AG08395 (cell line): ENCODE measurements at regions not wholly inside any gene's neighbourhood (a gene's known extent, or its start where the extent isn't known, plus 50 kb on each side); places are given as distances from the start of the nearest gene placed in this dataset.

Experiments used
- DNase-seq: peaks from one replicate; pipeline ENCODE4 v3.0.0; 2012; ENCODE audit warnings: mixed read lengths, low spot score

DNA sequence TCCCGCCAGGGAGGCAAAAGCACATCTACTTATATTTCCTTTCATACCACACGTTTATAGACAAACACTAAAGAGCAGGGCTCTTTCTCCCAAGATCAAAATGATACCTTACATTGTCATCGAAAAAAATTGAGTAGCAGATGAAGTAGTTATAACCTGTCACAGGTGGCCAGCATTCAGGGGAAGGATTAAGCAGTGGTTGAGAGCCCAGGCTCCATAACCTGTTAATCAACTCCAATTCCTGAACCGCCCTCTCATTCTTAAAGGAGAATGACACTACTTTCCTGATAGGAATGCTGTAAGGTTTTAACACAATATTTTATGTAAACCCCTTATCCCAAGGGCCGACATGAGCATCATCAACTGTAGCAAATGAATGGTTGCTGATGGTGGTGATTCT lies 268.9 kb upstream of the KCNIP4 start:
- no peak for DNase-seq

DNA sequence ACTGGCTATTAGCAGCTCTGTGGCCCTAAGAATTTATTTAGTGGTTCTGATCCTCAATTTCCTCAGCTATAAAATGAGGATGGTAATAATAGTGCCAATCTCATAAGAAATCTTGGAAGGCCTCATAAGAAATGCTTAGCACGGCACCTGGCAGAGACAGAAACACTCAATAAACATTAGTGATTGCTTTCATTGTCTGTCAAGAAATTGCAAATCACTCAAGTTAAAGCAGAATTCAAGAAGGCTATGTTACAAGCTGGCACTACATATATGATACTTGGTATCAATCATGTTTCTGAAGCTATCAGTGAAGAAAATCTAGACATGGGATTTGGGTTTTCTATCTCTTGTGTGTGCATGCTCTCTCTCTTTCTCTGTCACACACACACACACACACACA lies 267.7 kb upstream of the KCNIP4 start:
- DNase-seq, result no peak

DNA sequence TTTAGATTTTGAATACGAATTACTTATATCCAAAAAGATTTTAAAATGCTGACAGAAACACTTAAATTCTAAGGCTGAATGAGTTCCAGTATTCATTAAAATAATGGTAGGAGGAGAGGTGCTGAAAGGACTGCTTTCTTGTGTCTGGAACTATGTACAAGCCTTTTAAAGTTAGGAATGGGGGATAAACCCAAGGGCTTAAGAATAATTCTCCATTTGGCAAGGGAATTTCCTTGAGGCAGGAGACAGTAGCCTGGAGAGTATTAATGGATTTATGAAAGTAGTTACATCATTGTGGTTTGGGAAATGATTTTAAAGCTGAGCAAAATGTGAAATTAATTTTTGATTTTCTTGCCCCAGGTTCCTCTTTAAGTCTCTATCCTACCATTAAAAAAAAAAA lies 266.5 kb upstream of the KCNIP4 start:
- no peak for DNase-seq

DNA sequence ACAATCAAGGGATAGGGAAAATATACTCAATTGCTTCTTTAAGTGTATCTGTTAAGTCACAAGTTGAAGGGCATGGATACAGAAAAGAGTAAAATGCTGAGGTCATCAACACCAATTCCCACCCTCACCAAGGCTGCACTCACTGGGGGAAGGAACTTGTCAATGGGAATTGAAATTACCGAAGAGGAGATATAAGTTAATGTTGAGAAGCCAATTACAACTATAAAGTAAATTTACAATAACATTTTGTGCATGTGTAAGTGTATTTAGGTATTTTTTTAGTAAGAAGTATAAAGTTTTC lies 255.1 kb upstream of the KCNIP4 start:
- no peak for DNase-seq

DNA sequence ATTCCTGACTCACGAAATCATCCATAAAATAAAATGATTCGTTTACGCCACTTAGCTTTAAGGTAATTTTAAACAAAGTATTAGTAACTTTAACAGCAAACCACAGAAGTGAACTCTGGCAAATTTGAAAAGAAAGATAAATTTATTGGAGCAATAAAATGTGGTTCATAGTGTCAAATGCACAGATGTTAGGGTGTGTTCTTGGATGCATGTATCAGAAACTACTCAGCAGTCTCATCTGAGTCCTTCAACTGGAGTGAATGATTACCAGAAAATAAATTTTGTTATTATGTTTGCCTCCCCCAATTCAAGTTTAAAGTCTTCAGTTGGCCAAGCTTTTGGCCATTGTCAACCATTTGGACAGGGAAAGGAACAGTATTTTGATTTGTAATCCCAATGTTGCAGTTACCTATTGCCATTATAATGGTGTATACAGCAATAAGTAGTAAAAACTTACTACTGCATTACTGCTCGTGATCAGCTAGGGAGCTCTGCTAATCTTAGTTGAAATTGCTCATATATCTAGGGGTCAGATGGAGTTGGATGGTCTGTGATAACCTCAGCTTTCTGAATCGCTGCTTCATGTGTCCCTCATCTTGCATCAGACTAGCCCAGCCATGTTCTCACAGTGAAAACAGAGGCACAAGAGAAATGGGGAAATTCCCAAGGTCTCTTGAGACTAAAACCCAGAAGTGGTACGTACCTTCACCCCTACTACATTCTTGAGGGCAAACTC lies 254.6 kb upstream of the KCNIP4 start:
- no peak for DNase-seq

DNA sequence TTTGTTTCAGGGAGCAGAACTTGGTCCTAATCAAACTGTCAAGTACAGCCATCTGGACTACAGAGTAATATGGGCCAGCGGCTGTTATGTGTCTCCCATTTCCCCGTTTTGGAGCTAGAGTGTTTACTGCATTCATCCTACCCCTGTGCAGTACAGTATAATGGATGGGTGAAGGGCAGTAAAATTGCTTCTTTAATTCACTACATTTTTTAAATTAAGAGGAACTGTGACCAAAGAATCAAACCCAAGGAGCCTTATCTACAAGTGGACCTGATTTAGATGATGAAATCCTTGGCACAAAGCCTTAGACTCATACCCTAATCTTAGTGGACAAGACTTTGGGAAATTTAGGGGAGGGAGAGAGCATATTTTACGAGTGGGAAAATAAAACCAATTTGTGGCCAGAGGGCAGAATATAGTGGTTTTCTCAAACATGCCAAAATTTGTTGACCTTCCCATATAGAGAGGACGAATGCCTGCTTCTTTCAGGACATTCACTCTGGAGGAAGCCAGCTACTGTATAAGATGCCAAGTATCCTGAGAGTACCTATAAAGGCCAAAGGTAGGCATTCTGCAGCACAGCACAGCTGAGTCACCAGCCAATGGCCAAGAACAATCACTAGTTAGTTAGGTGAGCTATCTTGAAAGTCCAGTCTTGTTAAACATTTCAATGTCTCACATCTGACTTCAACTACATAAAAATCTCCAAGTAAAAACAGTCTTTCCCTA lies 253.8 kb upstream of the KCNIP4 start:
- DNase-seq, result no peak

DNA sequence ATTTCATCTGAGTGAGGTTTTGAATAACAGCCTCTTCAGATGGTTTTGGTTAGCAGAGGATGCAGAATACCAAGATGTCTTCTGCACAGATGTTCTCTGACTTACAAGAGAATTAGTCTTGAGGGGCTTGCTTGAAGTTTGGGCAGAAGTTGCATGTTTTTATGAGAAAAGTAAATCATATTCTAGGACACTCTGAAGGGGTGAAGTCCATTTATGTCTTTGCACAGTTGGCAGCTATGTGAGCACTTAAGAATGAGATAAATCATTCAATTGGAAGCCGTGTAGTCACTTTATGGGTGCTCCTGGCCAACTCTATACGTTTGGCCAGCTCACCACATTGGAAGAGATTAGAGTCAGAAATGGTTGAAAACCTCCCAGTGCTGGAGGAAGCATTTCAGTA lies 252.7 kb upstream of the KCNIP4 start:
- DNase-seq, result no peak

DNA sequence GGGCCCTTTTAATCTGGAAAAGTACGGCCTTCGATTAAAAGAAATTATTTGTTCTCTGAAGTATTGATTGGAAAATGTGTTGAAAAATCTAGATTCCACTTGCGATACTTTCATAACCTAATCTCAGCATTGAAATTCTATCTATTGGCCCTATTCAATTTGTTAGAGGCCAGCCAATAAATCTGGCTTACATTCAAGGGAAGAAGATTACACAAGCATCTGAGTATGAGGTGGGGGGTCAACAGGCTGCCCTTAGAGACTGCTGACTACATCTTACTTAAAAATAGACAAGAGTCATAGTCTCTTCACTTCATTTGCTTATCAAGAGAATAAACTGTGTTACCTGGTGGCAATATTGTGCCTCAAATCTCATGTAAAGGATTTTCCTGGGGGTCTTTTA lies 248.0 kb upstream of the KCNIP4 start:
- DNase-seq, result no peak

DNA sequence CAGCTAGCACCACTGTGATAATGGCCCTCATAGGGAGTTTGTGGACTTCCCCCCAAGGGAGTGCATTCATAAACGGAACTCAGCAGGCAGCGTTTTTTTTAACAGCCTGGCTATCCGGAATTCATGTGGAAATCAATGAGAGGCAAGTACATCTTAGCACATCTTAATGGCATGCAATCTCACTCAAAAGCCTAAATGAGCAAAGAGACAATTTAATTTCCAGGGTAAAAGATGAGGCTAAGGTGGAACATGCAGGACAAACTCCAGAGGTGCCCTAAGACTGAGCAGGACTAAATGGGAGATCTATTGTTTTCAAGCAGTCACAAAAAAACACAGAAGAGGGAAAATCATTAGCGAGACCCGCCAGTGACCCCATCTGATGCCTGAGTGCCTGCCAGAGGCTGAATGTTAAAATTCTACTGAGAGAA lies 243.5 kb upstream of the KCNIP4 start:
- DNase-seq, result no peak

DNA sequence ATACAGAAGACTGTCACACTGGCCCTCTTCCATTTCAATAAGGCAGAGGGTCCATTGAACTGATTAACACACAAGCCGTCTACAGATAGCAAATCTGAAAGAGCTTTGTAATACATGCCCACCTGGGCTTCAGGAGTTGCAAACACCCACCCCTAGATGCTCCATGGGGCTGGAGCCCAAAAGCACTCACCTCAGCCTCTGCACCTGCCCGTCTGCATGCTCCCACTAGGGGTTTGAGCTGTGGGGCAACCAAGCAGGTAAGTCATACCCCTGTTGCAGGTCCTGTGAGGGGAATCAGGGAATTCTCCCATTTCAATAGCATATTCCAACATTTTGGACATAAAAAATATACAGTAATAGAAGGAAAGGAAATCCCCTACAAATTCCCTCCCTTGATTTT lies 243.0 kb upstream of the KCNIP4 start:
- no peak for DNase-seq

DNA sequence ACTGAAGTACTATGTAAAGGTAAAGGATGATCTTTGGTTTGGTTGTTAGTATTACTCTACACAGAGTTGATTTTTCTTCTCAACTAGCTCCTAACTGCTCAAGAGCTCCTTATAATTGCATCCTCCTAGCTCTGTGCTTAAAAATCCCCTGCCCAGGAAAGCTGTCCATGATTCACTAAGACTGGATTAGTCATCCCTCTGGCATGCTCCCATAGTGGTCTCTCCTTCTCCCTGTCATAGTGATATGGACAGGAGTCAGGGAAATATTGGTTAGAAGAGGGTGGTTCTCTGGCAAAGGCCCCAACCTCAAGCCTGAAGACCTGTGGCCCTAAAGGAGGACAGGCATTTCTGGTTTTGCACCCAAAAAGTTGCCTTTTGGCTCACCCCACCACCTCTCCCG lies 242.3 kb upstream of the KCNIP4 start:
- peak; percentile 9 for DNase-seq

DNA sequence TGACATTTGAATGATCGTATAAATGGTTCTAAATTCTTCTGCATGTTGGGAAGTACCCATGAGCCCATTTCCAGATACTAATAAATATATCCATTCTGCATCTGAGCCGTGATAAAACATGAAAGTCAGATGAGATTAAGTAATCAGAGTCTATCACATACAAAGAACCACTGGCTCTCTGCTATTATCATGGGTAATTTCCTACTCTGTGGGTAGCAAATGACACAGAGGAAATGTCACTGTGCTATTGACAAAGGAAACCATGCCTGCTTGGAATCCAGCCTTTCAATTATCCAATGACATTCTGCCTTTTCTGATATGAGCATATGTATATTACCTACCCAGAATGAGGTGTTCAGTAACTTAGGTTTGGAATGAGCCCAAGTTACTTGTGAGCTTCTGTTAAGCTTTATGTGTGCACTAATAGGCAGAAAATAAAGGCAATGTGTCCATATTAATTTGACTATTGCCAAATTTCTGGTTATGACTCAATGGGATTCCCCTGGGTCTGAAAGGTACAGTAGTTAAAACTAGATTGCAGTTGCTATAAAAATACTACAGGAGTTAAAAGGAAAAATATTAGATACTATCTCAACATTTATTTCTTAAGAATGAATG lies 238.7 kb upstream of the KCNIP4 start:
- no peak for DNase-seq

DNA sequence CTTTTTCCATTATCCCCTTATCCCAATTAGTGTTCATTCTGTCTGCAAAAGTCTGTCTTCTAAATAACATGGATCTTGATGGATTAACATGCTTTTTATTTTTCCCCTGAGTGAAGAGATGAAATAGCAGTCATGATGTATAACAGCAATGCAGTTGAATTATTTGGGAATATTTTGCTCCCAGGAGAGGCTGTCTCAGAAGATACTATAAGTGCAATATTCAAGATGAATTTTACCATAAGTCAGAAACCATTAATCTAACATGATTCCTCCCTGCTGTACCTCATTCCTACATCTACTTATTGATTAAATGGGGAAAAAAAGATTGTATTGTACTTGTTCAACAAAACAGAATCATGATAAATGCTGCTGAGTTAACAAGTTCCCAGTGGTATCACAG lies 233.2 kb upstream of the KCNIP4 start:
- no peak for DNase-seq

DNA sequence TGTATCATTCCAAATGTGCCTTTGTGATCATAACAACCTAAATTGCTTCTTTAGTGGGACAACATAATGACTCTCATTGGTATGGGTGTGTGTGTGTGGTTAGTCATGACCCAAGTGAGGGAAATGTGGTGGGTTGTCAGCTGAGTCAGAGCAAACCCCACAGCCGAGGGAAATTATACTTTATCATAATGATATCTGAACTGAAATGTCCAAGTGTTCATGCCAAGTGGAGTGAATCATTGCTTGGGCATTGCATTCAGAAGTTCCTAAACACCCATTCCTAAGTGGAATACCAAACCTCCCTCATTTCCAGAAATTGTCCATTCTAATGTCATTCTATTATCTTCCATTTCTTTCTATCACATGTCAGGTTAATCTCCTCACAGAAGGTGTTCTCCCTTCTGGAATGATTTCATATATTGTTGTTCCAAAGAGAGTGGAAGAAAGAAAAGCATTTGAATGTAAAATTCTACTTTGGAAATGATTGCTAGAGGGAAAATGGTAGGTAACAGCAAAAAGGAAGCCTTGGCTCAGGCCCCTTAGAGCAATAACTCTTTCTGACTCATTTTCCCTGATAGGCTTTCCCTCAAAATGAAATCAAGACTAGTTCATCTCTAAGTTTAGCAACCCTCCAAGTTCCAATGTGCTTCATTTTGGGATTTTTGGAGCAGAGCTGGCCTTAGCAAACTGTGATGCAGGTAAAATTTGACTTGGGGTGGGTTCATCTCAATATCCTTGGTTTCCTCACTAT lies 230.7 kb upstream of the KCNIP4 start:
- DNase-seq, result peak; percentile 13

DNA sequence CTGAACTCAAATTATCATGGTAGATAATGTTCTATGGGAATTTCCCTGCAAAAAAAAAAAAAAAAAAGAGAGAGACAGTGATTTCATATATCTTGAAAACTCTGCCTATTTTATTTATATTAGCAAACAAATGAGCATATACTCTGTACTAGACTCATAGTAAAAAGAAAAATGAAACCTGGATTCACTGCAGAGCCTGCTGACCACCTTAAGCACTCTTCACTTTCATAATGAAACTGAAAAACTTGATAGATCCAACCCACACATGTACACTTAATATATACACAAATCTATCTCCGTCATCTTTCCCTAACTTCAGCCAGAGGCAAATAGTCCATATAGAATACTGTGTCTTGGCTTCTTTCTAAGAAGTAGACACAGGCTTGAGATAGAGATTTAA lies 226.1 kb upstream of the KCNIP4 start:
- DNase-seq, result no peak

DNA sequence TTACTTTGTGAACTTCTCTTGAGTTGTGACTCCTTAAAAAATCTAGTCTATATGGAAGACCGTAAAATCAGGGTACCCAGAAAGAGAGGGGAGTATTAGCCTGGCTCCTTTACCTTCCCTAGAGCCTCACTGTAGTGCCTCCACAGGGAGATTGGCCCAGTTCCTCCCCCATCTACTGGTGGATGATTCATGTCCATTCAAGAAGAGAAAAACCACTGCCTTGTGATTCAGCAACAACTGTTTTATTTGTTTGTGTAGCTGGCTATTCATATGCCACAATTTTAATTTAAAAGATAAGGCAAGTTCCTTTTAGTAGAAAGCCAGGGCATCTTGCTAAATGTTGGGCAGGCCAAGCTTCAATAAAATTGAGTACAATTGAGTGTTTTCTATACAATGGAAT lies 221.8 kb upstream of the KCNIP4 start:
- DNase-seq, result no peak

DNA sequence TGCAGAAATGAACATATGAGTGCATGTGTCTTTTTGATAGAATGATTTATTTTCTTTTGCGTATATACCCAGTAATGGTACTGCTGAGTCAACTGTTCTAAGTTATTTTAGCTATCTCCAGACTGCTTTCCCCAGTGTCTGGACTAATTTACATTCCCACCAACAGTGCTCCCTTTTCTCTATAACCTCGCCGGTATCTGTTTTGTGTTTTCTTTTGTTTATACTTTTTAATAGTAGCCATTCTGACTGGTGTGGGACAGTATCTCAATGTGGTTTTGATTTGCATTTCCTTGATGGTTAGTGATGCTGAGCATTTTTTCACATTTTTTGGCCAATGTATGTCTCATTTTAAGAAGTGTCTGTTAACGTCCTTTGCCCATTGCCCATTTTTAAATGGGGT lies 218.6 kb upstream of the KCNIP4 start:
- DNase-seq, result no peak

DNA sequence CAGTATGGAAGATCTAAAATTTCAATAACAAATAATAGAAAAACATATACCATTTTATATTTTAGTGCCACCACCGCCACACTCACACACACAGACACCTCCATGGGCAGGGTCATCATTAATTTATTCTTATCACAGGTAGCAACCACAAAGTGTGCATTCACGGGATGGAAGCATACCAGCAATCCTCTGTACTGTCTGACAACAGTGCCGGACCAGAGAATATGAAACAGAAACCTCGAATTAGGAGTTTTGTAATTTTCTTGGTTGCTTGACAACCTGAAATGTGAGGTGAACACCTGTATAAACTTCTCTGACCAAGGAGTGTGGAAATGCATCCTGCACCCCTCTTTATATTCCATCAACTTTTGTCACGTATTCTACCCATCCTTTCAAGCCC lies 213.9 kb upstream of the KCNIP4 start:
- no peak for DNase-seq

DNA sequence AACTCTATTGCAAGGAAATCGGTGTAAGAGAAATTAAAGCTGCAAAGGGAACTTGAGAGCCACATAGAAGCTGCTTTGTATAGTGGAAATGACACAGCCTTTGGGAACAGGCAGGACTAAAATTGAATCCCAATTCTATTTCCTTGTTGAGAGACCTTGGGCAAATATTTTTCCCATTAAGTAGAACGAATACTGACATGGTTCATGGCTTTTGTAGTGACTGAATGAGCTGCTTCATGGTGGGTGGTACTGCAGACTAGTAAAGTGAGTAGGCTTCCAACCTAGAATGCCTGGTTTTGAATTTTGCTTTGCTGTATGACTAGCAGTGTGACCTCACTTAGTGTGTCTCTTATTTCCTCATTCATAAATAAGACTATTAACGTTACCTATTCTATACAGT lies 182.2 kb upstream of the KCNIP4 start:
- DNase-seq, result no peak

DNA sequence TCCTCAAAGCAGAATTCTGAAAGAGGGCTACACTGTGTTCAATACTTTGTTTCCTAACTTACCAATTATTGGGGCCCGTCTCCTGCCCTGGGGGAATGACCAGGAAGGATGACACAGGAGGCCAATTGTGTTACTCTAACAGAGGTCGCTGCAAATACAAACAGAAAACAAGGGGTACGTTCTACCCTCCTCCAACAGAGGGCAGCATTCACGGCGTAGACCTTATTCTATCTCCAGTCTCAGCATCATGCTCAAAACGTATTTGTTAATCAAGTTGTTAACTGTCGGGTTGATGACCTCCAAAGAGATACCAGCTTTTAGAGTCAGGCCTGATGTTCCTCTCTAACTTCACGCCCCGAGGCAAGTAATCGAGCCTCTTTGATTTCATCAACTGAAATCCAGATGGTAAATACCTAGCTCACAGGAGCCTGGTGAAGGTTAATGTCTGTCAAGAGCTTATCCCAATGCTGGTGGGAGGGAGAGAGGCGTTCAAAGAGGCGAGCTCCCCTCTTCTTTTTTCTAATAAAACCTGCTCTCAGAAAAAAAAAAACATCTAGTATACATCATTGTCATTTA lies 181.0 kb upstream of the KCNIP4 start:
- DNase-seq, result peak; percentile 1

DNA sequence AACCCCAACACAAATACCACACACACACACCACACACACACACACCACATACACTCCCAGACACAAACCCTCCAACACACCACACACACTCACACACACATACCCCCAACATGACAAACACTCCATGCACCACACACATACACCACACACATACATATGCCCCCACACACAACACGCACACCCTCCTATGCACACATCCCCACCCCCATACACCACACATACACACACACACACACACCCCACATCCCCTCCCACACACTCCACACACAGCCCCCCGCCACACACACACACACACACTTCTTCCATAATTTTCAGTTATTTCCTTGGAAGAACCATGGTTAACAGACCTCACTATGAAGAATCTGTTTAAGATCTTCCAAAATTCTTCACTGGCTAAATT lies 173.5 kb upstream of the KCNIP4 start:
- DNase-seq, result no peak

DNA sequence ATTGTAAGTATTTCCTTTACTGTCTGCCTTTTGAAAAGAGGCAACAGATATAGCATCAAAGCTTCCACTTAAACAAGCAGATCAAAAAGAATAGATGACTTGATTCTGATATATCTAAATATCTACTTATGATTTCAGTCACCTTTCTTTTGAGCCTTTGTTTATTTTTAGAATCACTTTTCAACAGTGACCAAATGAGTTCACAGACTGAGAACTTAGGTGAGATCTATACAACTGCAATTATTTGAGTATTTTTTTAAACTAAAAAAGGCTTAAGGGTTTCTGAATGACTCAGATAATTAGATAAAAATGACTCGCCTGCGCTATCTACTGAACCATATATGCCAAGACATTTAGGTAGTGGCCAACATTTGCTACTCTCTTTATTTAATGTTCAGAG lies 166.7 kb upstream of the KCNIP4 start:
- DNase-seq, result no peak

DNA sequence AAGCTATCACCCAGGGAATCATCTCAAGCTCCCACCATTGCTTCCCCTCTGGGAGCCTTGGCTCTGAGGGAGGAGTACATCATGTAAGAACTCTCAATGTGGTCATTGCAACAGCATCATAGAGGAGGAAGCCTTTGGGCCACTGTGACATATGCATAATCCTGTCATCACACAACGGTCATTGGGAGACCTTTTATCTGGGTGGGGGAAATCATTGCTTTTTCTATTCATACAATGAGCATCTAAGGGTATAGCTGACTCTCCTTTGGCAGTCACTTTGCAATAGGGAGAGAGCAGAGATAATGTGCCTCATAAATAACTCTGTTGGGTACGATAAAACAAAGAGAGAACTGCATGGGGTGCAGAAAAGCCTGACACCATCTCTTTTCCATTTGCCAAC lies 155.2 kb upstream of the KCNIP4 start:
- DNase-seq, result no peak
